ENCODE measurements at regions not wholly inside any gene's neighbourhood (a gene's known extent, or its start where the extent isn't known, plus 50 kb on each side); places are given as distances from the start of the nearest gene placed in this dataset.

GRCh38 chr20:23180451-23180921 lies 94.4 kb upstream of the CD93 start:
- no peak overlapping the region for H3K27ac Mint-ChIP-seq
- H3K4me3 Mint-ChIP-seq: no peak overlapping the region
- CTCF ChIA-PET (ENCODE audit: partially characterized antibody): no interaction called here
- H3K4me3 ChIP-seq (ENCODE audit: low read length in 2 of 2): no peak overlapping the region
- peaks cover 5 to 14% of the 10 kb centered on the region in 2 donors for H3K27me3 Mint-ChIP-seq
- POLR2A ChIA-PET (ENCODE audit: partially characterized antibody): no interaction called here
- no peaks in the 10 kb centered on the region for H3K36me3 Mint-ChIP-seq
- no peaks in the 10 kb centered on the region for H3K36me3 ChIP-seq (ENCODE audit: insufficient read depth, low read length)
- H3K27ac ChIP-seq (ENCODE audit: low read depth, low read length): no peak overlapping the region
- intact Hi-C loops (cut with micrococcal nuclease): no loop called here
- no peak for DNase-seq
- no peaks in the 10 kb centered on the region for H3K27me3 ChIP-seq (ENCODE audit: insufficient read depth, low read length)
- H3K9me3 Mint-ChIP-seq: peaks cover 0 to 10% (median 0%) of the 10 kb centered on the region in 8 donors
- no peaks in the 10 kb centered on the region for H3K4me1 ChIP-seq (ENCODE audit: insufficient read depth, low read length)
- H3K9me3 ChIP-seq (ENCODE audit: control insufficient read depth in 1 of 2, low read length in 2 of 2): no peaks in the 10 kb centered on the region
- H3K4me1 Mint-ChIP-seq: no peaks in the 10 kb centered on the region

- H3K27me3 Mint-ChIP-seq: peaks cover 8 to 14% of the 10 kb centered on the region in 2 donors
- H3K9me3 Mint-ChIP-seq: peaks cover 0 to 10% (median 0%) of the 10 kb centered on the region in 8 donors
- Histone ChIP-seq H3K4me3 (ENCODE audit: low read length in 2 of 2) (no peak overlapping the region), H3K27me3 (ENCODE audit: insufficient read depth, low read length) (no peaks in the 10 kb centered on the region), H3K9me3 (ENCODE audit: control insufficient read depth in 1 of 2, low read length in 2 of 2) (no peaks in the 10 kb centered on the region), H3K36me3 (ENCODE audit: insufficient read depth, low read length) (no peaks in the 10 kb centered on the region), H3K27ac (ENCODE audit: low read depth, low read length) (no peak overlapping the region), H3K4me1 (ENCODE audit: insufficient read depth, low read length) (no peaks in the 10 kb centered on the region)
- no peaks in the 10 kb centered on the region for H3K36me3 Mint-ChIP-seq
- no peak overlapping the region for H3K27ac Mint-ChIP-seq
- ChIA-PET POLR2A (ENCODE audit: partially characterized antibody) (no interaction called here), CTCF (ENCODE audit: partially characterized antibody) (no interaction called here)
- intact Hi-C loops (cut with micrococcal nuclease): no loop called here
- DNase-seq: no peak
- no peaks in the 10 kb centered on the region for H3K4me1 Mint-ChIP-seq
- H3K4me3 Mint-ChIP-seq: no peak overlapping the region
These were observed 93.8 kb upstream of the CD93 start for GRCh38 chr20:23179766-23180403.

GRCh38 chr20:23178806-23179205 lies 92.7 kb upstream of the CD93 start:
- POLR2A ChIA-PET (ENCODE audit: partially characterized antibody): no interaction called here
- Mint-ChIP-seq H3K27me3 (peaks cover 10 to 14% of the 10 kb centered on the region in 2 donors), H3K4me3 (no peak overlapping the region), H3K9me3 (peaks cover 0 to 8% (median 0%) of the 10 kb centered on the region in 8 donors), H3K27ac (no peak overlapping the region), H3K4me1 (no peaks in the 10 kb centered on the region), H3K36me3 (no peaks in the 10 kb centered on the region)
- intact Hi-C loops (cut with micrococcal nuclease): no loop called here
- H3K4me1 ChIP-seq (ENCODE audit: insufficient read depth, low read length): no peaks in the 10 kb centered on the region
- no peak overlapping the region for H3K27ac ChIP-seq (ENCODE audit: low read depth, low read length)
- H3K27me3 ChIP-seq (ENCODE audit: insufficient read depth, low read length): no peaks in the 10 kb centered on the region
- H3K9me3 ChIP-seq (ENCODE audit: control insufficient read depth in 1 of 2, low read length in 2 of 2): no peaks in the 10 kb centered on the region
- CTCF ChIA-PET (ENCODE audit: partially characterized antibody): no interaction called here
- H3K4me3 ChIP-seq (ENCODE audit: low read length in 2 of 2): no peak overlapping the region
- no peak for DNase-seq
- H3K36me3 ChIP-seq (ENCODE audit: insufficient read depth, low read length): no peaks in the 10 kb centered on the region

GRCh38 chr20:23174821-23175220 lies 88.7 kb upstream of the CD93 start:
- Histone ChIP-seq H3K4me1 (ENCODE audit: insufficient read depth, low read length) (no peaks in the 10 kb centered on the region), H3K27me3 (ENCODE audit: insufficient read depth, low read length) (no peaks in the 10 kb centered on the region), H3K9me3 (ENCODE audit: control insufficient read depth in 1 of 2, low read length in 2 of 2) (no peaks in the 10 kb centered on the region), H3K27ac (ENCODE audit: low read depth, low read length) (no peak overlapping the region), H3K36me3 (ENCODE audit: insufficient read depth, low read length) (no peaks in the 10 kb centered on the region), H3K4me3 (ENCODE audit: low read length in 2 of 2) (no peak overlapping the region)
- Mint-ChIP-seq H3K27ac (no peak overlapping the region), H3K9me3 (no peaks in the 10 kb centered on the region), H3K36me3 (no peaks in the 10 kb centered on the region), H3K4me1 (no peaks in the 10 kb centered on the region), H3K27me3 (peaks cover 10 to 14% of the 10 kb centered on the region in 2 donors), H3K4me3 (no peak overlapping the region)
- POLR2A ChIA-PET (ENCODE audit: partially characterized antibody): no interaction called here
- intact Hi-C loops (cut with micrococcal nuclease): no loop called here
- CTCF ChIA-PET (ENCODE audit: partially characterized antibody): no interaction called here
- DNase-seq: no peak

DNA sequence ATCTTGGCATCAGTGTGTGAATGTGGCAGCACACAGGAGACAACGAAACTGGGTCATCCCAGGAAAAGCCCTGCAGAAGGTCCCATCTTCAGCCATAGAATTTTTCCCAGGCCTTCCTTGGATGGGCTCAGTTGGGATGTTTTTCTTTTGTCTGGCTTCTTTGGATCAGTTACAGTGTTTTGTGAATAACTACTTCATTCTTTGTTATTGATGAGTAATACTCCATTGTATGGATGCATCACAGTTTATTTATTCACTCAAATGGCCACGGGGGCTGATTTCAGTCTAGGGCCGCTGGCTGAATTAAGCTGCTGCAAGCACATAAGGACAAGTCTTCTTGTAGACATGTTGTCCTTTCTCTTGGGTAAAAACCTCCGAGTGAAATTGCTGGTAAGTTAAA lies 81.3 kb upstream of the CD93 start:
- Mint-ChIP-seq H3K27ac (no peak overlapping the region), H3K4me1 (no peaks in the 10 kb centered on the region), H3K4me3 (no peak overlapping the region), H3K36me3 (no peaks in the 10 kb centered on the region), H3K9me3 (peaks cover 0 to 2% (median 0%) of the 10 kb centered on the region in 8 donors), H3K27me3 (no peaks in the 10 kb centered on the region)
- Histone ChIP-seq H3K9me3 (ENCODE audit: control insufficient read depth in 1 of 2, low read length in 2 of 2) (no peaks in the 10 kb centered on the region), H3K36me3 (ENCODE audit: insufficient read depth, low read length) (no peaks in the 10 kb centered on the region), H3K27ac (ENCODE audit: low read depth, low read length) (no peak overlapping the region), H3K4me1 (ENCODE audit: insufficient read depth, low read length) (no peaks in the 10 kb centered on the region), H3K4me3 (ENCODE audit: low read length in 2 of 2) (no peak overlapping the region), H3K27me3 (ENCODE audit: insufficient read depth, low read length) (no peaks in the 10 kb centered on the region)
- ChIA-PET CTCF (ENCODE audit: partially characterized antibody) (no interaction called here), POLR2A (ENCODE audit: partially characterized antibody) (no interaction called here)
- intact Hi-C loops (cut with micrococcal nuclease): no loop called here
- DNase-seq: no peak

- no peak overlapping the region for H3K27ac ChIP-seq (ENCODE audit: low read depth, low read length)
- intact Hi-C loops (cut with micrococcal nuclease): no loop called here
- H3K4me1 ChIP-seq (ENCODE audit: insufficient read depth, low read length): peaks cover 5% of the 10 kb centered on the region
- H3K9me3 Mint-ChIP-seq: peaks cover 0 to 2% (median 0%) of the 10 kb centered on the region in 8 donors
- ChIA-PET CTCF (ENCODE audit: partially characterized antibody) (no interaction called here), POLR2A (ENCODE audit: partially characterized antibody) (no interaction called here)
- no peak for DNase-seq
- H3K36me3 Mint-ChIP-seq: no peaks in the 10 kb centered on the region
- peaks cover 0 to 4% (median 0%) of the 10 kb centered on the region in 4 donors for H3K4me1 Mint-ChIP-seq
- no peak overlapping the region for H3K4me3 Mint-ChIP-seq
- H3K27me3 ChIP-seq (ENCODE audit: insufficient read depth, low read length): no peaks in the 10 kb centered on the region
- H3K9me3 ChIP-seq (ENCODE audit: control insufficient read depth in 1 of 2, low read length in 2 of 2): no peaks in the 10 kb centered on the region
- no peaks in the 10 kb centered on the region for H3K36me3 ChIP-seq (ENCODE audit: insufficient read depth, low read length)
- H3K27me3 Mint-ChIP-seq: no peaks in the 10 kb centered on the region
- no peak overlapping the region for H3K4me3 ChIP-seq (ENCODE audit: low read length in 2 of 2)
- H3K27ac Mint-ChIP-seq: no peak overlapping the region
These were observed 80.4 kb upstream of the CD93 start for GRCh38 chr20:23166563-23166962.

- intact Hi-C loops (cut with micrococcal nuclease): no loop called here
- H3K27ac ChIP-seq (ENCODE audit: low read depth, low read length): no peak overlapping the region
- POLR2A ChIA-PET (ENCODE audit: partially characterized antibody): no interaction called here
- Mint-ChIP-seq H3K4me1 (peaks cover 0 to 4% (median 0%) of the 10 kb centered on the region in 4 donors), H3K27me3 (no peaks in the 10 kb centered on the region), H3K9me3 (peaks cover 0 to 2% (median 0%) of the 10 kb centered on the region in 8 donors), H3K4me3 (no peak overlapping the region), H3K36me3 (no peaks in the 10 kb centered on the region), H3K27ac (no peak overlapping the region)
- no peak overlapping the region for H3K4me3 ChIP-seq (ENCODE audit: low read length in 2 of 2)
- no peaks in the 10 kb centered on the region for H3K9me3 ChIP-seq (ENCODE audit: control insufficient read depth in 1 of 2, low read length in 2 of 2)
- no peak for DNase-seq
- CTCF ChIA-PET (ENCODE audit: partially characterized antibody): no interaction called here
- H3K4me1 ChIP-seq (ENCODE audit: insufficient read depth, low read length): peaks cover 11% of the 10 kb centered on the region
- H3K36me3 ChIP-seq (ENCODE audit: insufficient read depth, low read length): no peaks in the 10 kb centered on the region
- no peaks in the 10 kb centered on the region for H3K27me3 ChIP-seq (ENCODE audit: insufficient read depth, low read length)
These were observed 79.8 kb upstream of the CD93 start for GRCh38 chr20:23165964-23166363.
